HUES64 (cell line): ENCODE measurements at regions not wholly inside any gene's neighbourhood (a gene's known extent, or its start where the extent isn't known, plus 50 kb on each side); places are given as distances from the start of the nearest gene placed in this dataset.
"Not testable (repeated sequence)": the region's sequence is repeated elsewhere in the genome, so short reads cannot be mapped to it uniquely, and the experiment has no call there.

Experiments used
- H3K27ac ChIP-seq: 2 replicates; pipeline ENCODE4 v1.7.0; 2013; ENCODE audit warnings: low read depth, low read length, inconsistent platforms
- H3K27me3 ChIP-seq: 2 replicates; pipeline ENCODE4 v1.6.1; 2013; ENCODE audit warnings: mild to moderate bottlenecking, low read length; ENCODE audit not compliant: insufficient read depth
- H3K36me3 ChIP-seq: 2 replicates; pipeline ENCODE4 v1.6.1; 2013; ENCODE audit warnings: mild to moderate bottlenecking, low read length; ENCODE audit not compliant: insufficient read depth
- H3K4me1 ChIP-seq: 2 replicates; pipeline ENCODE4 v1.6.1; 2013; ENCODE audit warnings: mild to moderate bottlenecking, low read length, moderate library complexity; ENCODE audit not compliant: insufficient read depth
- H3K4me3 ChIP-seq: 2 replicates; pipeline ENCODE4 v1.5.1; 2013; ENCODE audit warnings: mild to moderate bottlenecking, low read length, moderate library complexity
- H3K9ac ChIP-seq: 2 replicates; pipeline ENCODE4 v1.6.1; 2013; ENCODE audit warnings: mild to moderate bottlenecking, low read depth, low read length
- H3K9me3 ChIP-seq: 2 replicates; pipeline ENCODE4 v1.6.1; 2013; ENCODE audit warnings: low read depth, low read length; ENCODE audit not compliant: insufficient read depth
- WGBS: fragments of 150-250, 120-280 bp; methylation state at CpG from one replicate; pipeline ENCODE4 v1.1.7; 2013; ENCODE audit warnings: missing lambda C conversion rate; 5-methylcytosine and 5-hydroxymethylcytosine counted together

GRCh38 chr5:37936091-37936490 is 96.2 kb upstream of the GDNF start:
- no peaks in the 10 kb centered on the region for H3K4me1 ChIP-seq
- H3K9me3 ChIP-seq = no peaks in the 10 kb centered on the region
- WGBS = 96% methylated on average over 3 of the region's 5 CpGs
- no peak overlapping the region for H3K4me3 ChIP-seq
- H3K9ac ChIP-seq = no peak overlapping the region
- no peak overlapping the region for H3K27ac ChIP-seq
- H3K36me3 ChIP-seq = no peaks in the 10 kb centered on the region
- no peaks in the 10 kb centered on the region for H3K27me3 ChIP-seq

GRCh38 chr5:37933576-37933975 is 93.7 kb upstream of the GDNF start:
- no peaks in the 10 kb centered on the region for H3K9me3 ChIP-seq

GRCh38 chr5:37932450-37932849 is 92.6 kb upstream of the GDNF start:
- Histone ChIP-seq H3K27ac (no peak overlapping the region), H3K9ac (no peak overlapping the region), H3K27me3 (no peaks in the 10 kb centered on the region), H3K36me3 (no peaks in the 10 kb centered on the region), H3K4me3 (no peak overlapping the region), H3K9me3 (no peaks in the 10 kb centered on the region), H3K4me1 (no peaks in the 10 kb centered on the region)
- WGBS = 97% methylated on average over 3 of the region's 3 CpGs

More at GRCh38 chr5:37933576-37933975, 93.7 kb upstream of the GDNF start:
- Histone ChIP-seq H3K4me1 (no peaks in the 10 kb centered on the region), H3K27me3 (no peaks in the 10 kb centered on the region), H3K27ac (no peak overlapping the region), H3K4me3 (no peak overlapping the region), H3K36me3 (no peaks in the 10 kb centered on the region), H3K9ac (no peak overlapping the region)
- WGBS = 97% methylated on average over 5 of the region's 7 CpGs

- WGBS = 100% methylated on average over 2 of the region's 2 CpGs
- no peak overlapping the region for H3K4me3 ChIP-seq
These were observed 91.7 kb upstream of the GDNF start for GRCh38 chr5:37931541-37931940.

GRCh38 chr5:37930350-37930749 is 90.5 kb upstream of the GDNF start:
- Histone ChIP-seq H3K9me3 (no peaks in the 10 kb centered on the region), H3K9ac (no peak overlapping the region), H3K27ac (no peak overlapping the region), H3K27me3 (no peaks in the 10 kb centered on the region), H3K4me1 (no peaks in the 10 kb centered on the region), H3K36me3 (no peaks in the 10 kb centered on the region), H3K4me3 (no peak overlapping the region)
- whole genome bisulfite sequencing = 100% methylated on average over 1 of the region's 2 CpGs

More at GRCh38 chr5:37931541-37931940, 91.7 kb upstream of the GDNF start:
- no peaks in the 10 kb centered on the region for H3K36me3 ChIP-seq
- no peak overlapping the region for H3K9ac ChIP-seq
- no peaks in the 10 kb centered on the region for H3K4me1 ChIP-seq
- H3K27me3 ChIP-seq = no peaks in the 10 kb centered on the region
- H3K9me3 ChIP-seq = no peaks in the 10 kb centered on the region
- H3K27ac ChIP-seq = no peak overlapping the region

- WGBS = 96% methylated on average over 6 of the region's 6 CpGs
- no peaks in the 10 kb centered on the region for H3K9me3 ChIP-seq
- no peak overlapping the region for H3K27ac ChIP-seq
- H3K4me1 ChIP-seq = no peaks in the 10 kb centered on the region
- H3K4me3 ChIP-seq = no peak overlapping the region
- no peaks in the 10 kb centered on the region for H3K27me3 ChIP-seq
- H3K9ac ChIP-seq = no peak overlapping the region
- H3K36me3 ChIP-seq = no peaks in the 10 kb centered on the region
These were observed 90.0 kb upstream of the GDNF start for GRCh38 chr5:37929791-37930190.

- not testable (repeated sequence) for H3K27me3 ChIP-seq, H3K27ac ChIP-seq, H3K4me1 ChIP-seq, H3K9me3 ChIP-seq, H3K4me3 ChIP-seq, H3K9ac ChIP-seq, H3K36me3 ChIP-seq
- WGBS = 95% methylated on average over 2 of the region's 4 CpGs
These were observed 87.9 kb upstream of the GDNF start for GRCh38 chr5:37927753-37928152.

- Histone ChIP-seq H3K4me1 (no peaks in the 10 kb centered on the region), H3K4me3 (no peak overlapping the region), H3K9ac (no peak overlapping the region), H3K9me3 (no peaks in the 10 kb centered on the region), H3K36me3 (no peaks in the 10 kb centered on the region), H3K27ac (no peak overlapping the region), H3K27me3 (no peaks in the 10 kb centered on the region)
- WGBS = 91% methylated on average over 2 of the region's 2 CpGs
These were observed 86.9 kb upstream of the GDNF start for GRCh38 chr5:37926732-37927131.

- no peak overlapping the region for H3K27ac ChIP-seq
- no peaks in the 10 kb centered on the region for H3K27me3 ChIP-seq
- no peaks in the 10 kb centered on the region for H3K36me3 ChIP-seq
- no peaks in the 10 kb centered on the region for H3K9me3 ChIP-seq
- WGBS = 80% methylated on average over 1 of the region's 1 CpG
- no peak overlapping the region for H3K9ac ChIP-seq
- H3K4me1 ChIP-seq = no peaks in the 10 kb centered on the region
- no peak overlapping the region for H3K4me3 ChIP-seq
These were observed 81.6 kb upstream of the GDNF start for GRCh38 chr5:37921452-37921851.

GRCh38 chr5:37918424-37918823 is 78.6 kb upstream of the GDNF start:
- 100% methylated on average over 1 of the region's 1 CpG for WGBS
- Histone ChIP-seq H3K27me3 (no peaks in the 10 kb centered on the region), H3K9ac (no peak overlapping the region), H3K4me1 (peaks cover 6% of the 10 kb centered on the region), H3K27ac (no peak overlapping the region), H3K4me3 (no peak overlapping the region), H3K36me3 (no peaks in the 10 kb centered on the region), H3K9me3 (no peaks in the 10 kb centered on the region)

- Histone ChIP-seq H3K27ac (no peak overlapping the region), H3K4me1 (peaks cover 6% of the 10 kb centered on the region), H3K36me3 (no peaks in the 10 kb centered on the region), H3K9ac (no peak overlapping the region), H3K4me3 (no peak overlapping the region), H3K9me3 (no peaks in the 10 kb centered on the region), H3K27me3 (no peaks in the 10 kb centered on the region)
- 94% methylated on average over 5 of the region's 5 CpGs for WGBS
These were observed 76.7 kb upstream of the GDNF start for GRCh38 chr5:37916525-37916924.

- Histone ChIP-seq H3K4me3 (no peak overlapping the region), H3K9ac (no peak overlapping the region), H3K27me3 (no peaks in the 10 kb centered on the region), H3K36me3 (no peaks in the 10 kb centered on the region), H3K27ac (no peak overlapping the region), H3K9me3 (no peaks in the 10 kb centered on the region), H3K4me1 (peaks cover 6% of the 10 kb centered on the region)
- WGBS = 88% methylated on average over 4 of the region's 4 CpGs
These were observed 75.4 kb upstream of the GDNF start for GRCh38 chr5:37915097-37915736.
